ENCODE measurements at regions not wholly inside any gene's neighbourhood (a gene's known extent, or its start where the extent isn't known, plus 50 kb on each side); places are given as distances from the start of the nearest gene placed in this dataset.

GRCh38 chr7:46725136-46725535 lies 804.1 kb upstream of the IGFBP3 start:
- no peak for TF ChIP-seq FOXM1 (IDR thresholded peaks at IDR 0.05; ENCODE audit: borderline replicate concordance)
- TF ChIP-seq HDGF (IDR thresholded peaks at IDR 0.05; ENCODE audit: borderline replicate concordance), result no peak
- no peak for TF ChIP-seq NFRKB (IDR thresholded peaks at IDR 0.05)
- no peak for TF ChIP-seq FOXK2 (IDR thresholded peaks at IDR 0.05)
- no peak for TF ChIP-seq ZNF384 (IDR thresholded peaks at IDR 0.05)
- no peak for TF ChIP-seq ARNT (IDR thresholded peaks at IDR 0.05)
- no peak for TF ChIP-seq SP1 (IDR thresholded peaks at IDR 0.05)
- TF ChIP-seq TARDBP (IDR thresholded peaks at IDR 0.05), result no peak
- no peak for TF ChIP-seq ELF4 (IDR thresholded peaks at IDR 0.05)
- no peak for TF ChIP-seq L3MBTL2 (conservative IDR thresholded peaks at IDR 0.05)
- TF ChIP-seq FOXA1 (IDR thresholded peaks at IDR 0.05), result no peak
- no peak for TF ChIP-seq SUZ12 (IDR thresholded peaks at IDR 0.05)

All from HEK293T (cell line).